M059J (cell line): ENCODE measurements at regions not wholly inside any gene's neighbourhood (a gene's known extent, or its start where the extent isn't known, plus 50 kb on each side); places are given as distances from the start of the nearest gene placed in this dataset.
"Not testable (repeated sequence)": the region's sequence is repeated elsewhere in the genome, so short reads cannot be mapped to it uniquely, and the experiment has no call there.

Experiments
- DNase-seq: peaks from one replicate; pipeline ENCODE4 v3.0.0-alpha.2; 2012; ENCODE audit warnings: low read depth

DNA sequence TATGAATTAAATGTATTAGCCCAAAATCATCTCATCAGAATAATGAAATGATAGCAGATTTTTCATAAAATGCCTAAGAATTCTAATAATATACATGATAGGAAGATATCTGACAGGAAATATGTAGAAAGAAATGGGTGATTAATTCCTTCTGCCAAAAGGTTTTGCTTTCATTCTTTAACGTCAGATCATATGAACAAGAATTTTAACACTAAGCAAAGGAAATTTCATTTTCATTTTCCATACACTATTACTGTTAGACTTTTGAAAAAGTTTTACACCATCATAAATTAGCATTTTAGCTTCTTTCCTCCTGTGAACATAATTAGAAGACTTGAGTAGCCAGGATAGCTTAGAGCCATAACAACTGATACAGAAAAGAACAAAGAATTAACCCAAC, 1099.9 kb downstream of the NSUN3 start:
- no peak for DNase-seq

DNA sequence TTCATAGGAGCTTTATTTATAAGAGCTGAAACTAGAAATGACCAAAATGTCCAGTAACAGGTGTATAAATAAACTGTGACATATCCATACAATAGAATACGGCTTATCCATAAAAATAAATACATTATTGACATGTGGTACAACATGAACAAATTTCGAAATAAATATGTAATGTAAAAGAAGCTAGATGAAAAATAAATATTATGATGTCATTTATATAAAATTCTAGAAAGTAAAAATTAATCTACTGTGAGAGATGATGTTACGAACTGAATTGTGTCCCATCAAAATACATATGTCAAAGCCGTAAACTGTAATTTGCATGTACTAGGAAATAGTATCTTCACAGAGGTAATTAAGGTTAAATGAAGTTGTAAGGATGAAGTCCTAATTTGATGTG, 1104.9 kb downstream of the NSUN3 start:
- DNase-seq: no peak

DNA sequence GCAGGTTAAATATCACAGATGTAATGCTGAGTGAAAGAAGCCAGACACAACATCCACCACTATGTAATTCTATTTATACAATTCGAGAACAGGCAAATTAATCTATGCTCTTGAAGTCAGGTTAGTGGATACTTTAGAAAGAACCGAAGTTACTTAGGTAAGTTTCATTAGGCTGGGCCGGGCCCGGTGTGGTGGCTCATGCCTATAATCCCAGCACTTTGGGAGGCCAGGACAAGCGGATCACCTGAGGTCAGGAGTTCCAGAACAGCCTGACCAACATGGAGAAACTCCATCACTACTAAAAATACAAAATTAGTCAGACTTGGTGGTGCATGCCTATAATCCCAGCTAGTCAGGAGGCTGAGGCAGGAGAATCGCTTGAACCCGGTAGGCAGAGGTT, 1105.7 kb downstream of the NSUN3 start:
- no peak for DNase-seq

DNA sequence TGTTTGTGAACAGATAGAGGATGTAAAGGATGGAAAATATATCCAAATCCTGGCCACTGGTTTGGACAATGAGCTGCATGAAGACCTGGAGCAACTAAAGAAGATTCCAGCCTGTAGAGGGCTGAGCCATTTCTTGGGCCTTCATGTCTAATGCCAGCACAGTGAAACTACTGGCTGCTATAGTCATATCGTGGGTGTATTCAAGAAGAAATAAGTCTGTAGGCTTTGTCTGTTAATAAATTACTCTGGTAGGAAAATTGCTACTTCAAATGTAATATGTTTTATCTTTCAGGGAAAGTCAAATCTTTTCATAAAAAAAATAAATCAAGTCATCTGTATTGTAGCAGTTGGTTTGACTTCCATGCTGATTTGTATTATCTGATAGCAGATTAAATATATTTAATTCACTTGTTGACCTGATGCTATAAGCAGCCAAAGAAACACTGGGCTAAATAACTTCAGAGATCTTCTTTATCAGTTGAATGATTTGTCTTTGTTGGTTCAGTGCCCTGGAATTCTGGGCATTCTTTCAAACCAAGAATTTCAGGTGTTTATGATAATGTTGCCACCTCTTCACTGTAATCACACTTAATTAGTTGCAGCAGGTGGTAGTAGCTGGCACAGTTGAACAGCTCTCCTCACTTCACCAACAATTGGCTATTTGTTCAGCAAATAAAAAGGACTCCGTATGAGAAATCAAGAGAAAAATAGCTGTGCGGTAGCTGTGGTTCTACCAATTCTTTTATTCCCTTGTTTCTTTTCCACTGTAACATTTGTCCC, 1109.5 kb downstream of the NSUN3 start:
- no peak for DNase-seq

DNA sequence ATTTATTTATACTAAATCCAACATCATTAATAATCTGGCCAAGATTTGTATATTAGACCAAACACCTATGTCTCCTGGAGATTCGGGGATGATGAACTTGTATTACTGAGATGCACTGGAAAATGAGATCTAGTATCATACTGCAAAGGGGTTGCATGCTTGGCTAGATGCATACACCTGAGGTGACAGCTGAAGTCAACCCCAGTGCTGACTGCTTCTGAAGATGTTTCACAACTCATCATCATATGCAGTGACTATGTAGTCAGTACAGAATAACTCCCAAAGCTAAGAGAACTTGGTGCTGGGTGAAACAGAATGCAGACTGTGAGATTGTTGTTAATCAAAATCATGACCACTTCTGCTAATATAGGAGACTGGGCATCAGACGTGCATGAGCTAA, 1114.2 kb downstream of the NSUN3 start:
- DNase-seq: no peak

DNA sequence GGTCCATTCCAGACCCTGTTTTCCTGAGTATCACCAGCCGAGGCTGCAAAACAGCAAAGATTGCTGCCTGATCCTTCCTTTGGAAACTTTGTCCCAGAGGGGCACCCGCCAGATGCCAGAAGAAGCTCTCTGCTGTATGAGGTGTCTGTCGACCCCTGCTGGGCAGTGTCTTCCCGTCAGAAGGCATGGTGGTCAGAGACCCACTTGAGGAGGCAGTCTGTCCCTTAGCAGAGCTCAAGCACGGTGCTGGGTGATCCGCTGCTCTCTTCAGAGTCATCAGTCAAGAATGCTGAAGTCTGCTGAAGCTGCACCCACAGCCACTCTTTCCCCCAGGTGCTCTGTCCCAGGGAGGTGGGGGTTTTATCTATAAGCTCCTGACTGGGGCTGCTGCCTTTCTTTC, 1121.2 kb downstream of the NSUN3 start:
- no peak for DNase-seq

DNA sequence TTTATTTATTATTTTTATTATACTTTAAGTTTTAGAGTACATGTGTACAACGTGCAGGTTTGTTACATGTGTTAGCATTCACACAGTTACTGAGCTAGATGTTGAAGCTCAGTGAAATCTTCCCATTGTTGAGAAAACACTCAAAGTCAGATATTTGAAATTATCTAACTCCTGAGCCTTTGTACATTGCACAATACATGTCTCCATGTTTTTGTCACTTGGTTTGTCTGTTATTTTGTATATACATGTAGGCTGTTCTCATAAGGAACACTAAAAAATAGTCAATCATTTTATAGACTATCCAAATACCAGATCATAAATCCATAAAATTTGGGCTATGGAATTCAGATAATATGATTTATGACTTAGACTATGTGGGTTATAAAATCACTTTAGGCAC, 1126.5 kb downstream of the NSUN3 start:
- no peak for DNase-seq

DNA sequence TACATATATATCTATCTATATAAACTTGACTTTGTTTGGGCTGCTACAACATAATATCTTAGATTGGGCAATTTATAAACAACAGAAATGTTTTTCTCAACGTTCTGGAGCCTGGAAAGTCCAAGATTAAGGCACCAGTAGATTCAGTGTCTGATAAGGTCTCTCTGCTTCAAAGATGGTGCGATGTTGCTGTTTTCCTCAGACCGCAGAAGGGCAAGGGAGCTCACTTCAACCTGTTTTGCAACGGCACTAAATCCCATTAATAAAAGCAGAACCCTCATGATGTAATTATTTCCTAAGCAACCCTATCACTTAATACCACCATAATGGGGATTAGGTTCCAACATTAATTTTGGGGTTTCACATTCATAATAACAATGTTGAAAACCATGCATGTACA, 1134.8 kb downstream of the NSUN3 start:
- no peak for DNase-seq

DNA sequence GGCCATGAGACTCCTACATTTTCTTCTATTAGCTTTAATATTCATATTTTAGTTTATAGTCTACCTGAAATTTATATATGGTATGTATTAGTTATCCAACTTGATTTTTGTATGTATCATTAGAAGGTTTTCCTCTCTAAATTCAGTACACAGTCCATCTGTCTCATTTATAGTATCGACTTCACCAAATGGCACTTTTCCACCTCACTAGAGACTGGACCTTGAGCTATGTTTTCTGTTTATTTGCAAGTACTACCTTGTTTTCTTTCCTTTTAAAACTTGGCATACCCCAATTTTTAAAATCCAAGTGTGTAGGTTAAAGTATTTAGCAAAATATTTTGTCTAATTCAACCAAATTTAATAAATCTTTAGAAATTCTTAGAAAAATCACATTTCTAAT, 1137.5 kb downstream of the NSUN3 start:
- no peak for DNase-seq

DNA sequence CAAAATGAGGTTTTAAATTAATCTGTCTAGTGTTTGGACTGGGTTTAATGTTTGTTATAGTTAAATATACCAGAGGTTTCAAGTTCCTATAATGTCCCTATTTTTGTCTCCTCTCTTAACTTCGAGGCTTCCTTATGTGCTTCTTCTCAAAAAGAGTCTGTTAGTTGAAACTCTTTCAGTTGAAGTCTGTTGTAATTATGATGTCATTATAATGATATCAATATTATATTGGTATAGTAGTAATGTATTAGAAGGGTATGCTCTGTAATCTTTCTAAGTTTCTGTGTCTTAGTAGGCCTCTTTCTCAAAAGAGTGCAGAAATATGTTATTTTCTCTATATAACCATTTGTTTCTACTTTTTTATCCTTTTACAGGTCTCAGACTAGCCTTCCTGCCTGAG, 1148.0 kb downstream of the NSUN3 start:
- no peak for DNase-seq

DNA sequence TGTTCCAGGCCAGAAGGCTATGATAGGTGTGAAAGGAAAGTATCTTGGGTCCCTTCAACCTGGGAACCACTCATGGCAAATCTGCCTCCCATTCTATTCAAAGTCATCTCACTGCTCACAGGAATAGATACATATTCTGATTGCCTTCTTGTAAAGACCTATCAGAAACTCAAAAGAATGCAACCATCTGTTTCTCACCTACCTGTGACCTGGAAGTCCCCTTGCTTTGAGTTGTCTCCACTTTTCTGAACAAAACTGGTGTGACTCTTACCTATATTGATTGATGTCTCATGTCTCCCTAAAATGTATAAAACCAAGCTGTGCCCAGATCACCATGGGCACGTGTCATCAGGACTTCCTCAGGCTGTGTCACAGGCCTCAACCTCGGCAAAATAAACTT, 1149.3 kb downstream of the NSUN3 start:
- no peak for DNase-seq

DNA sequence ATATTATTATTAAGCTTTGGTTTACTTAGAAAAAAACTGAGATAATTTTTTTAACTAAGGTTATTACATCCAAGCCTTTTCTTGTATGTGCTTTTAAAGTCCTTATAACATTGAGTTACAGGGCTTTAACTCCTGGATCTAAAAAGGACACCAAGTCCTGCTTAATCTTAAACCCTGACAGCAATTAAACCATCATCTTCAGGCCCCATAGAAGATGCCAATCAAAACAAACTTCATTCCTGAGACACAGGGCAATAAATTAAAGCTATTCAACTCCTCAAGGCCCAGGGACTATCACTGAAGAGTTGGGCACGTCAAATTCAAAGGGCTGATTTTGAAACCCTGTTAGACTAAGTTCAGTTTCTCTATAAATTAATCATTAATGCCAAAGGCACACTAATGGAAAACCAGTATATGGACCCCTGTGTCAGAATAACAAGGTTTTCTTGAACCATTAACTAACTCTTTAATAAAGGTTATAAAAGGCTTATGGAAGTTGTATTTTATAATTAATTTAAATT, 1152.6 kb downstream of the NSUN3 start:
- DNase-seq: no peak

DNA sequence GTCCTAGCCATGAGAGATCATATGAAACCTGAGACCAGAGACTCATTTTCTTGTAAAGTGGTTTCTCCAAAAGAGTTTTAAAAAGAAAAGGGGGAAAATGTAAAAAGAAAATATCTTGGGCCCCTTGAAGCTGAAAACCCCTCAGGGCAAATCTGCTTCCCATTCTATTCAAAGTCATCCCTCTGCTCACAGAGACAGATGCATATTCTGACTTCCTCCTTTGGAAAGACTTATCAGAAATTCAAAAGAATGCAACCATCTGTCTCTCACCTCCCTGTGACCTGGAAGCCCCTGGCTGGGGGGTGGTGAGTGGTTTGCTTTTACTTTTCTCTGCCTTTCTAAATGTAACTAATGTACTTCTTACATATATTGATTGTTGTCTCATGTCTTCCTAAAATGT, 1154.8 kb downstream of the NSUN3 start:
- DNase-seq: no peak

DNA sequence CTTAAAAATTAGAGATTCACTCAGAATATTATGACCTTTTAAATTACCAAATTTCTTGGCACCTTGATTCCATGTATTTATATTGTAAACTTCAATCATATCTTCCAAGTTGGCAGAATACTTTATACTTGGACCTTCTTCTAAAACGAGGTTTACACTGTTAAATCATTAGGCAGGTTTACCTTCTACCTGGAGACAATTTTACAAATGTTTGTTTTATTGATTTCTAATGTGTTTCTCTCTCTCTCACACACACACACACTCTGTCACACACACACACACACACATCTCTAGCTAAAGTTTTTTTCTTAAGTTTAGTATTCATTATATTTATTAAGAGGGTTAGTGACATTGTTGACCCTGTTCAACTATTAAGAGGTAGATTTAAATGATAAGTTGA, 1155.6 kb downstream of the NSUN3 start:
- DNase-seq: no peak

DNA sequence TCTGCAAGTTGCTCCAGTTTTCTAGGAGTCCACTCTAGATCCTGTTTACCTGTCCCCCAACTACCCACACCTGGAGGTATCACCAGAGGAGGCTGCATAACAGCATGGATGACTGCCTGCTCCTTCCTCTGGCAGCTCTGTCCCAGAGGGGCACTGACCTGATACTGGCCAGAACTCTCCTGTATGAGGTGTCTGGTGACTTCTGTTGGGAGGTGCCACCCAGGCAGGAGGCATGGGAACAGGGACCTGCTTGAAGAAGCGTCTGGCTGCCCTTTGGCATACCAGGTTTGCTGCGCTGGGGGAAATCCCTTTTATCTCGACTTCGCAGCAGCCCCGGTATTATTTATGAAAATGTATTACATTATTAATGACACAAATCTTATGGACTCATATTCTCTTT, 1163.6 kb downstream of the NSUN3 start:
- DNase-seq: no peak

DNA sequence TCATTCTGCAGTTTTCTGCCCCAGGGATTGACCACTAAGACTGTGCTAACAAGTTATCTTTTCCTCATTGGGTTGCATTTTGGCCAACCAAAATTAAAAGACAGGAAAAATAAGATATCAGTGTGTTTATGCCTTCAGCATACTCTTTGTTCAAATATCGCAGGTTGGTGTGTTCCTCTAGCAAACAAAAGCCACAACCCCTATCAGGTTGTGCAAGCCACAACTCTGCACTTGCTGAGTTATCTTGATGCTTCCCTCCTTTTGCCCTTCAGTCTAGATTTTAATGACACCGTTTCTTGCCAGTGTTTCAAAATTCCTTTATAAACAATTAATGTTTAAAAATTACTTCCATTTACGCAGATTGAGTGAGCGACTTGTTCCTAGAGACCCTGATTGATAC, 1164.2 kb downstream of the NSUN3 start:
- DNase-seq: no peak

DNA sequence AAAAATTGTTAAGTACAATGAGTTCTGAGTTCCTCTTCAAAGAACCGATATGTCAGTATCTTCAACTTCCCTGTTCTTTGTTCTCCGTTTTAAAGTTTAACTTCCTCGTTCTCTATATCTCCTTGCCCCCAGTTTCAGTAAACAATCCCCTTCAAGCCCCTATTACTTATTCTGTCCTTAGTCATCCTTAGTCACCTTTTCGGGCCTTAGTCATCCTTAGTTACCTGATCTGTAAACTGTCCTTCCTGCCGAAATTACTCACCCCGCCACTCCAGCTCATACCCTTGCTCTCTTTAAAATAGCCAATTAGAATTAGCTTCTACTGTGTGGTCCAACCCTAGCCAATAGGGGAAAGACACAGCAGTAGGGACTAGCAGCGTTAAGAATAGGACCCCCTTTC, 1165.6 kb downstream of the NSUN3 start:
- DNase-seq: no peak

DNA sequence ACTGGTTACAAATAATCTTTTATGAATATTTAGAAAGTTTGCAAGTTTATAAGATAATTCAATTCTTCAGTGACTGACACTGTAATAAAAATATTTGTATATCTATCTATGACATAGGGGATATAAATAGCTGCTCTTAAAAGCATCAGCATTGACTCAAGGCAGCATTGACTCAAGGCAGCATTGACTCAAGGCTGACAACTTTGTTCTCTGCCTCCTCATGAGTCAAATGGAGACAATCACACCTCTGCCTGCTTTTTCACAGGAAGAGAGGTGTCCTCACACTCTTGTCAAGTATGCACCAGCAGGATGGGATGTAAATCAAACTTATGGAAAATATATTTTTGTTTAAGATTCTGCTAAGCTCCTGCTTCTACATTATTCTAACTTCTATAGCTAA, 1173.1 kb downstream of the NSUN3 start:
- no peak for DNase-seq

DNA sequence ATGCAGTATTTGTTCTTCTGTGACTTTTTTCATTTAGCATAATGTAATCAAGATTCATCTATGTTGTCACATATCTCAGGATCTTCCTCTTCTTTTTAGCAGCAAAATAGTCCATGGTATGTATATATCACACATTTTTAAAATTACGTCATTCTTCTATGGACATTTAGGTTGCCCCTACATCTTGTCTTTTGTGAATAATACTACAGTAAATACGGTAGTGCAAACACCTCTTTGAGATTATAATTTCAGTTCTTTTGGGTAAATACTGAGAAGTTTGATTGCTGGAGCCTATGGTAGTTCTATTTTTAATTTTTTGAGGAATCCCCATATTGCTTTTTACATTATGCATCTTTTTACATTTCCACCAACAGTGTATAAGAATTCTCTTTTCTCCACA, 1174.9 kb downstream of the NSUN3 start:
- DNase-seq: no peak

DNA sequence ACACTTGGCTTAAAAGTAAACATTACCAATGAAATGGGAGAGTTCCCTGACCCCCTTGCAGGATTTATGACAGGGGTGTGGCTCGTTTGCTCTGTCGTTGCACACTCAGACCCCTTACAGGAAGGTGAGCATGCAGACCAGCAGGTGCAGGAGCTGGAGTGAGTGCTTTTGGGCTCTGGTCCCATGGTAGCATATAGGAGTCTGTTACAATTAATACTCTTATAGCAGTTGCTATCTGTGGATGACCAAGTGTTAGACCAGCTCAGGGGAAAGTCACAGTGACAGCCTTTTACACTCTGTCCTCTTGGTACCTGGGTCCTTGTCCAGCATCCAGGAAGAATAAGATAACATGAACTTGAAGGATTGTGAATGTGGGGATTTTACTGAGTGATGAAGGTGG, 1177.5 kb downstream of the NSUN3 start:
- no peak for DNase-seq

DNA sequence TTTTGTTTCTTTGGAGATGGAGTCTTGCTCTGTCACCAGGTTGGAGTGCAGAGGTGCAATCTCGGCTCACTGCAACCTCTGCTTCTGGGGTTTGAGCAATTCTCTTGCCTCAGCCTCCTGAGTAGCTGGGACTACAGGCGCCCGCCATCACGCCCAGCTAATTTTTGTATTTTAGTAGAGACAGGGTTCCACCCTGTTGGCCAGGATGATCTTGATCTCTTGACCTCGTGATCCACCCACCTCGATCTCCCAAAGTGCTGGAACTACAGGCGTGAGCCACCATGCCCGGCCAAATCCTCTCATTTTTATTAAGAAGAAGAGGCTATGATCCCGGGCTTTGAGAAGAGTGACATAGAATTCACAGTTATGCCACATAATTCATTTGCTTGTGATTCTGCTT, 1178.4 kb downstream of the NSUN3 start:
- DNase-seq: not testable (repeated sequence)

DNA sequence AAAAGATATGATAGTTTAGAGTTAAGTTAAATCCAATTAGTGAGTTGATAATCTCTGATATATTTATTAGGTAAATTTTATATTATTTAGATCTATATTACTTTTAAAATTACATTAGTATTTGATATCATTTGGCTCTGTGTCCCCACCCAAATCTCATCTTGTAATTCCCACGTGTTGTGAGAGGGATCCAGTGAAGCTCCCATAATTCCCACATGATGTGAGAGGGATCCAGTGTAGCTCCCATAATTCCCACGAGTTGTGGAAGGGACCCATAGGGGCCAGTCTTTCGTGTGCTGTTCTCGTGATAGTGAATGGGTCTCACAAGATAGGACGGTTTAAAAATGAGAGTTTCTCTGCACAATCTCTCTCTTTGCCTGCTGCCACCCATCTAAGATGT, 1183.6 kb downstream of the NSUN3 start:
- no peak for DNase-seq

DNA sequence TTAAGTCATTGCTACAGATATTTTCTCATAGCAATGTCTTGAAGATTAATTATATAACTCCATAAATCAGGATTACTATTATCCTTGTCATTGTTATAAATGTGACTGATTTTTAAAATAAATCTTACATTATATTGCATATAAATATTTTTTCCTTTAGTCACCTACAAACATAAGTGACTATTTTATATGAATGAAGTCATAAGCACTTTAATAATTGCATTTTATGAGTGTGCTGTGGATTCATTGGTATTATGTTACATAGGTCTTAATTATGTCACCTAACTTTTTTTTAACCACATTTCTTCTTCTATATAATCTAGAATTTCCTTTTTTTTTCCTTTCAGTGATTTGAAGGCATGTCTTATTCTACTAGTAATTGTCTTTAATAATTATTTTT, 1191.2 kb downstream of the NSUN3 start:
- no peak for DNase-seq

DNA sequence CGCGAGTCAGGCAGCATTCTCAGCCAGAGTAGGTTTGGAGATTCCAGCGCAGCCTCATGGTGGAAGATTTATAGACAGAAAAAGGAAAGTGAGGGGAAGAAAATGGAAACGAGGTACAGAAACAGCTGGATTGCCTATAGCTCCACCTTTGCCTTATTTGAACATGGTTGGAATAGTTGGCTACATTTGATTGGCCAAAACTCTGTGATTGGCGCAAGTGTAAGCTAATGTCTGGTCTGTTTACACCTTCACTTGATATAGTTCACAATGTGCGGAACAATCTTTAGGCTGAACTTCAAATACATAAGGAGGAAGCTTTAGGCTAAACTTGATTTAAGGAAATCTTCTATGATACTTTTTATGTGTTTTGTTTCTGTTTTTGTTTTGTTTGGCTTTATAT, 1191.9 kb downstream of the NSUN3 start:
- no peak for DNase-seq
